ENCODE measurements at regions not wholly inside any gene's neighbourhood (a gene's known extent, or its start where the extent isn't known, plus 50 kb on each side); places are given as distances from the start of the nearest gene placed in this dataset.
A peak's percentile ranks its signal among the peaks of the same experiment; 100 is the strongest.
"Not testable (repeated sequence)": the region's sequence is repeated elsewhere in the genome, so short reads cannot be mapped to it uniquely, and the experiment has no call there.

DNA sequence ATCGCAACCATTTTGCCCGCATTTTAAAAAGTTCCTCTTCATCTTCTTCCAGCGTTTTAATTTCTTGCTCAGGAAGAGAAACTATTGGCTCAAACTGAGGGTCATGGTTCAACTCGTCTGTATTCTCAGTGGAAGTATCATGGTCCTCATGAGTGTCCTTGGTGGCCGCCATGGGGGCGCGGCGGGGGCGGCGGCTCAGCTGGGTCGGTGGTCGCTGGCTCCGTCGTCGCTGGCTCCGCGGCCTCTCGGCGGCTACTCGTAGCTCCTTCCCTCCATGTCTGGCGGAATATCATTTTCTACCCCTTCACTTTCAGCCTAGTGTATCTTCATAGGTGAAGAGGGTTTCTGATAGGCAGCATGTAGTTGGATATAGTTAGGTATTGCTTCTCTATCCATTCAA lies 492.0 kb upstream of the MAGEB18 start:
- DNase-seq: no peak

DNA sequence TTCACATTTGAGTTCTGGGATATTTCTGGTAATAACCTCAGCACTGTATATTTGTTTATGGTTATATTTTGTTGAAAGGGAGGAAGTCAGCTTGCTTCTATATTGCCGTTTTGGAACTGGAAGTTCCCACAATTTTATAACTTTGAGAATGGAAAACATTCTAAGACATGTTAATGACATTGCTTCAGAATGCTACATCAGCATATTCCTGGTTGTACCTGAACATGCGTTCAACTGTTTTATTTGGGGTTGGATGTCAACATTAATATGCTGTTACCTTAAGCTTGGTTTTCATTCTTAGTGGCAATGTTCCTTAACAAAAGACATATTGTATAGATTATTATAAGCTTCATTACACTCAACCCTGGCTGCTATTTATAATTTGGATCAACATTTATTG lies 489.4 kb upstream of the MAGEB18 start:
- no peak for DNase-seq

GRCh38 chrX:25650216-25650820 lies 487.8 kb upstream of the MAGEB18 start:
- DNase-seq: no peak

- DNase-seq: no peak
These were observed 478.8 kb upstream of the MAGEB18 start for GRCh38 chrX:25659317-25659716.

GRCh38 chrX:25663701-25664100 lies 474.4 kb upstream of the MAGEB18 start:
- no peak for DNase-seq

- no peak for DNase-seq
These were observed 472.7 kb upstream of the MAGEB18 start for GRCh38 chrX:25665431-25665830.

DNA sequence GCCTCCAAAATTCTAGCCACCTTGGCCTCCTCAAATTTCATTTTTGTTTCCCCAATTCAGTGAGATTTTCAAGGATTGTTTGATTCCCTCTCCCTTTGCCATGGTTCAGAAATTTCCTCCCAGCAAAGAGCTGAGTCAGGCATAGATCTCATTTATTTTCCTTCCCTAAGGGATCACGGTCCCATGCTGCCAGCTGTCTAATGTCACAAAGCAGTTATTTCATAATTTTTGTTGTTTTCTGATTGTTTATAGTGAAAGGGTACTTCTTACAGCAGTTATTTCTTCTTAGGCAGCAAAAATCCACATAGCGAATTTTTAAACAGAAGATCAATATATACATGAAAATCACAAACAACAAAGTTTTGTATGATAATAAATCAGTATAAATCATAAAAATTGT lies 470.5 kb upstream of the MAGEB18 start:
- no peak for DNase-seq

GRCh38 chrX:25674776-25675175 lies 463.4 kb upstream of the MAGEB18 start:
- DNase-seq: no peak

DNA sequence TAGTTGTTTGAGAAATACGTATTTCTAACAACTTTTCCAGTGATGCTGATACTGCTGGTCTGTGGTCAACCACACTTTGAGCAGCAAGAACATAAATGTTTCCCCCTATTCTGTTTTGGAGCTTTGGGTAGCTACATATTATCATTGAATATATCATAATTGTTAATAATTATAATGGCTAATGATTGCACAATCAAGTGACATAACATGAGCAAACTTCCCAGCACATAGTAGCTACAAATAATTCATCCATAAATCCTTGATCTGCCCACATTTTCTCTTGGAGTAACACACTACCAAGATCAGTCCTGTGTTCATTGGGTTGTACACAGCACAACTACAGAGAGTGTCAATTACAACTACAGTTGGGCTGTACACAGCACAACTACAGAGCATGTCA lies 436.3 kb upstream of the MAGEB18 start:
- no peak for DNase-seq

GRCh38 chrX:25717122-25717521 lies 421.0 kb upstream of the MAGEB18 start:
- DNase-seq: no peak

- peak; percentile 10 for DNase-seq
These were observed 416.6 kb upstream of the MAGEB18 start for GRCh38 chrX:25721564-25721963.

GRCh38 chrX:25726539-25726938 lies 411.6 kb upstream of the MAGEB18 start:
- no peak for DNase-seq

GRCh38 chrX:25733148-25733547 lies 405.0 kb upstream of the MAGEB18 start:
- DNase-seq: no peak

GRCh38 chrX:25737540-25737939 lies 400.6 kb upstream of the MAGEB18 start:
- DNase-seq: no peak

- DNase-seq: no peak
These were observed 395.8 kb upstream of the MAGEB18 start for GRCh38 chrX:25742334-25742733.

GRCh38 chrX:25754399-25754798 lies 383.7 kb upstream of the MAGEB18 start:
- no peak for DNase-seq

- peak; percentile 69 for DNase-seq
These were observed 382.9 kb upstream of the MAGEB18 start for GRCh38 chrX:25755194-25755593.

DNA sequence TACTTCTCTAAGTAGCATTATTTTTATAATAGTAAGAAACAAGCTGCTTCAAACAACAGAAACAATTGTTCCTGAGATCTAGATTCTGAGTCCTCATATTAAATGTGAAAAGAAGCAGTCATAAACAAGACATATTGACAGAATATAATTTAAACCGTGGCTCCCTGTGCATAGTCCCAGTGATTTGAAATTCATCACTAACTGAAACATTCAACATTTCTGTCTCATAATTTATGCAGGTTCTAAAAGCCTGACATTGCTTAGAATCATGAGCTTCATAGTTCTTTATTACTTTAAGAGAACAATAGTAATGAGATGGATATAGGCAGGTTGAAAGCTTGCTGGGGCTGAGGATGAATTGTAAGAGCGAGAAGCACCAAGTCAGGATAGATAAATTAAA lies 375.5 kb upstream of the MAGEB18 start:
- no peak for DNase-seq

GRCh38 chrX:25771853-25772252 lies 366.3 kb upstream of the MAGEB18 start:
- not testable (repeated sequence) for DNase-seq

DNA sequence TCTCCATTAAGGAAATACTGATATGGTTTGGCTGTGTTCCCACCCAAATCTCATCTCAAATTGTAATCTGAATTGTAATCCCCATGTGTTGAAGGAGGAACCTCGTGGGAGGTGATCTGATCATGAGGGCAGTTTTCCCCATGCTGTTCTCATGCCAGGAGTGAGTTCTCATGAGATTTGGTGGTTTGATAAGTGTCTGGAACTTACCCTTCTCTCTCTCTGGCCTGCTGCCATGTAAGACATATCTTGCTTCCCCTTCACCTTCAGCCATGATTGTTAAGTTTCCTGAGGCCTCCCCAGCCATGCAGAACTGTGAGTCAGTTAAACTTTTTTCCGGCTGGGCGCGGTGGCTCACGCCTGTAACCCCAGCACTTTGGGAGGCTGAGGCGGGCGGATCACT lies 340.3 kb upstream of the MAGEB18 start:
- DNase-seq: not testable (repeated sequence)

DNA sequence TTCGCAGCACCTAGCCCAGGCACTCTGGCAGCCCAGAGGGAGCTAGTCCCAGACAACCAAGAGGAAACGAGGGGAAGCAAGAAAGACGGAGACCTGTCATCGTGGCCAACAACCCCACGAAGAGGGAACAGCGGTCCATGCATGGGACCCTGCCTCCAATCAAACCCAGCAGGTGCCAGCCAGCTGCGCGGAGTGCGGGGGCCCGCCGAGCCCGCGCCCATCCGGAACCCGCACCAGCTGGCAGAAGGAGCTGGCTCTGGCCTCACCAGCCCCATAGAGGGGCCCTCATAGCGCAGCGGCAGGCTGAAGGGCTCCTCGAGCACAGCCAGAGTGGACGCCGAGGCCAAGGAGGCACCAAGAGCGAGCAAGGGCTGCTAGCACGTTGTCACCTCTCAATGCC lies 332.4 kb upstream of the MAGEB18 start:
- no peak for DNase-seq

DNA sequence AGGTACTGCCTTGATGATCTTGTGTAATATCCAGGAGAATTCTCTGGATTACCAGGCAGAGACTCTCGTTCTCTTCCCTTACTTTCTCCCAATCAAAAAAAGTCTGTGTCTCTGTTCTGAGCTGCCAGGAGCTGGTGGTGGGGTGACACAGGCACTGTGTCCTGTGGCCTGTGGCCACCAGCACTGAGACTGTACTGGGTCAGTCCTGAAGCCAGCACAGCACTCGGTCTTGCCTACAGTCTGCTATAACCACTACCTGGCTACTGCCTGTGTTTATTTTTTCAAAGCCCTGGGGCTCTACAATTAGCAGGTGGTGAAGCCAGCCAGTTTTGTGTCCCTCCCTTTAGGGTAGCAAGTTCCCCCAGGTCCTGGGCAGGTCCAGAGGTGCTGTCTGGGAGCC lies 331.1 kb upstream of the MAGEB18 start:
- no peak for DNase-seq

- no peak for DNase-seq
These were observed 327.9 kb upstream of the MAGEB18 start for GRCh38 chrX:25810202-25810601.

DNA sequence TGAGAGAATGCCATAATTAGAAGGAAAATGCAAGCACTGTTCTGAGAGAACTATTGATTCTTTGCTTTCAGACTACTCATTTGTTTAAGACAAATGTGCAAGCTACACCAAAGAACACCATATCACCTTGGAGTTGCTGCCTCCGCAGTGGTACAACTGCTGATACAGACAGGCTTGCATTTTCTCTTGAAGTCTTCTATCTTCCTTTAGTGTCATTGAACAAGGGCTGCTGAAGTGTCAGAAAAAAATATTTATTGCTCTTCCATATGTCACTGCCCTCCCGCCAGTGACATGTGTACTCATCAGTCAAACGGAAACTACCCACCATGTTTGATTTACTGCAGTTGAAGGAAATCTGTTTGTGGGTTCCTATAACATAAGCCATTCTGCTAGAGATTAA lies 318.3 kb upstream of the MAGEB18 start:
- DNase-seq: no peak

DNA sequence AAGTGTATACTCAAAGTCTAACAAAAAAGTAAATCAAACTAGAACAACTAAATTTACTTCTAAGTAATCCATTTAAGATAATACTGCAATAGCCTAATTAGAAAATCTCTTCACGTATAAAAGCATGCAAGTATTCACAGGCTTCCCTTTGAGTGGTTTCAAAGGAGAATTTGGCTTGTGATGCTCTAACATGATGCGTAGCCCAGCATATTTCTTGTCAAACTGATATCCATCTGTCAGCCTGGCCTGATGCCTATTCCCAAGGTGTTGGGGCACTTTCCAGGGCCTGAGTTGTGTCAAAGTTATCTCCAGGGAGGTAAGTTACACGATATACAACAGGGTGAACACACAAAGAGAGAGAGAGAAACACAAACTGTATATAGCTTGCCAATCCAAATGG lies 287.0 kb upstream of the MAGEB18 start:
- no peak for DNase-seq

Measured in tongue (tissue), 1 donor.